ENCODE measurements at regions not wholly inside any gene's neighbourhood (a gene's known extent, or its start where the extent isn't known, plus 50 kb on each side); places are given as distances from the start of the nearest gene placed in this dataset.

GRCh38 chr5:152861231-152861630 is 456.2 kb upstream of the NMUR2 start:
- ATAC-seq (no peak), DNase-seq (no peak)
- TF ChIP-seq, protein P1, sequence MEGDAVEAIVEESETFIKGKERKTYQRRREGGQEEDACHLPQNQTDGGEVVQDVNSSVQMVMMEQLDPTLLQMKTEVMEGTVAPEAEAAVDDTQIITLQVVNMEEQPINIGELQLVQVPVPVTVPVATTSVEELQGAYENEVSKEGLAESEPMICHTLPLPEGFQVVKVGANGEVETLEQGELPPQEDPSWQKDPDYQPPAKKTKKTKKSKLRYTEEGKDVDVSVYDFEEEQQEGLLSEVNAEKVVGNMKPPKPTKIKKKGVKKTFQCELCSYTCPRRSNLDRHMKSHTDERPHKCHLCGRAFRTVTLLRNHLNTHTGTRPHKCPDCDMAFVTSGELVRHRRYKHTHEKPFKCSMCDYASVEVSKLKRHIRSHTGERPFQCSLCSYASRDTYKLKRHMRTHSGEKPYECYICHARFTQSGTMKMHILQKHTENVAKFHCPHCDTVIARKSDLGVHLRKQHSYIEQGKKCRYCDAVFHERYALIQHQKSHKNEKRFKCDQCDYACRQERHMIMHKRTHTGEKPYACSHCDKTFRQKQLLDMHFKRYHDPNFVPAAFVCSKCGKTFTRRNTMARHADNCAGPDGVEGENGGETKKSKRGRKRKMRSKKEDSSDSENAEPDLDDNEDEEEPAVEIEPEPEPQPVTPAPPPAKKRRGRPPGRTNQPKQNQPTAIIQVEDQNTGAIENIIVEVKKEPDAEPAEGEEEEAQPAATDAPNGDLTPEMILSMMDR (IDR thresholded peaks at IDR 0.05): no peak
- no peaks in the 10 kb centered on the region for H3K9me3 ChIP-seq
- no peak overlapping the region for H3K4me3 ChIP-seq
- intact Hi-C loops (cut with DNase I, micrococcal nuclease): no loop called here
- no peaks in the 10 kb centered on the region for H3K4me1 ChIP-seq (ENCODE audit: low read depth)
- H3K36me3 ChIP-seq (ENCODE audit: low read depth): no peaks in the 10 kb centered on the region

GRCh38 chr5:152864447-152864846 is 459.4 kb upstream of the NMUR2 start:
- intact Hi-C loops (cut with DNase I, micrococcal nuclease): no loop called here

GRCh38 chr5:152864991-152865390 is 459.9 kb upstream of the NMUR2 start:
- DNase-seq (no peak), ATAC-seq (no peak)
- TF ChIP-seq, protein P1 (IDR thresholded peaks at IDR 0.05): no peak
- no peak overlapping the region for H3K4me3 ChIP-seq
- H3K36me3 ChIP-seq (ENCODE audit: low read depth): no peaks in the 10 kb centered on the region
- H3K4me1 ChIP-seq (ENCODE audit: low read depth): no peaks in the 10 kb centered on the region
- no peaks in the 10 kb centered on the region for H3K9me3 ChIP-seq
- intact Hi-C loops (cut with DNase I, micrococcal nuclease): no loop called here

More at GRCh38 chr5:152864447-152864846, 459.4 kb upstream of the NMUR2 start:
- no peaks in the 10 kb centered on the region for H3K4me1 ChIP-seq (ENCODE audit: low read depth)
- no peaks in the 10 kb centered on the region for H3K9me3 ChIP-seq
- H3K4me3 ChIP-seq: no peak overlapping the region
- TF ChIP-seq, protein P1 (IDR thresholded peaks at IDR 0.05): no peak
- ATAC-seq: no peak
- DNase-seq: no peak
- H3K36me3 ChIP-seq (ENCODE audit: low read depth): no peaks in the 10 kb centered on the region

- H3K36me3 ChIP-seq (ENCODE audit: low read depth): no peaks in the 10 kb centered on the region
- TF ChIP-seq, protein P1 (IDR thresholded peaks at IDR 0.05): no peak
Observed at GRCh38 chr5:152869971-152870370, 464.9 kb upstream of the NMUR2 start.

DNA sequence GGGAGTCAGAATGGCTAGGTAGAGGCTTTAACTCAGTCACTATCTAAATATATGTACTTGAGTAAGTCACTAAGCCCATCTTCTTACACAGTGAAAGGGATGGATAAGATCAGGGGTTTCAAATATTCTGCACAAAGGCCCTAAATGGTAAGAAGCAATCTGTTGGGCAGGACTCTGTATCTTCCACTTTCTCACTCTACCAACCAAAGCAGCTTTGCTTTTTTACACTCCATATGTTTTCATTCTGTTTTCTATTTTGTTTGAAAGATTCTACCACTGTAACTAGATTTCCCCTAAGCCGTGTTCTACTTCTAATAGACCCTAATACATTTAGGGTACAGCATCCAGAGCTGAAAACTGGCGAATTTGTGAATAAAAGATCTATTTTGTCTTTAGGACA is 477.5 kb upstream of the NMUR2 start:
- H3K9me3 ChIP-seq: peaks cover 3% of the 10 kb centered on the region
- TF ChIP-seq, protein P1 (IDR thresholded peaks at IDR 0.05): no peak
- H3K4me3 ChIP-seq: no peak overlapping the region
- DNase-seq (no peak), ATAC-seq (no peak)
- intact Hi-C loops (cut with DNase I, micrococcal nuclease): no loop called here
- no peaks in the 10 kb centered on the region for H3K4me1 ChIP-seq (ENCODE audit: low read depth)
- H3K36me3 ChIP-seq (ENCODE audit: low read depth): no peaks in the 10 kb centered on the region

More at GRCh38 chr5:152869971-152870370, 464.9 kb upstream of the NMUR2 start:
- ATAC-seq (no peak), DNase-seq (no peak)
- intact Hi-C loops (cut with DNase I, micrococcal nuclease): no loop called here
- Histone ChIP-seq H3K4me1 (ENCODE audit: low read depth) (no peaks in the 10 kb centered on the region), H3K4me3 (no peak overlapping the region), H3K9me3 (peaks cover 2% of the 10 kb centered on the region)

All from mucosa of descending colon (tissue), 3 donors.